Gastrocnemius medialis (tissue), 4 donors: ENCODE measurements at regions not wholly inside any gene's neighbourhood (a gene's known extent, or its start where the extent isn't known, plus 50 kb on each side); places are given as distances from the start of the nearest gene placed in this dataset.

Experiments
- CTCF ChIP-seq, 5 experiments: fragments of 450-650 bp in 3 of 5; fragments of 200-600 bp in 2 of 5; sonication (generic) in 2 of 5; IDR thresholded peaks in 4 of 5; conservative IDR thresholded peaks in 1 of 5; 1 replicate in 4 of 5; 2 replicates in 1 of 5; pipeline ENCODE4 v1.5.1; 2016 to 2019; ENCODE audit warnings: antibody characterized with exemption in 5 of 5, mild to moderate bottlenecking in 3 of 5, moderate library complexity in 3 of 5
- POLR2A ChIP-seq, 2 donors: fragments of 450-650 bp; IDR thresholded peaks; one replicate each; pipeline ENCODE4 v1.6.1; 2017; ENCODE audit warnings: antibody characterized with exemption in 2 of 2, mild to moderate bottlenecking in 2 of 2, moderate library complexity in 2 of 2

GRCh38 chr3:103388214-103388613 lies 953.4 kb downstream of the ZPLD1 start:
- TF ChIP-seq CTCF (IDR thresholded peaks at IDR 0.05 in 4 of 5, conservative IDR thresholded peaks at IDR 0.05 in 1 of 5) (no peak), POLR2A (IDR thresholded peaks at IDR 0.05) (no peak)
